ENCODE measurements at regions not wholly inside any gene's neighbourhood (a gene's known extent, or its start where the extent isn't known, plus 50 kb on each side); places are given as distances from the start of the nearest gene placed in this dataset.
A peak's percentile ranks its signal among the peaks of the same experiment; 100 is the strongest.
"Not testable (repeated sequence)": the region's sequence is repeated elsewhere in the genome, so short reads cannot be mapped to it uniquely, and the experiment has no call there.

DNA sequence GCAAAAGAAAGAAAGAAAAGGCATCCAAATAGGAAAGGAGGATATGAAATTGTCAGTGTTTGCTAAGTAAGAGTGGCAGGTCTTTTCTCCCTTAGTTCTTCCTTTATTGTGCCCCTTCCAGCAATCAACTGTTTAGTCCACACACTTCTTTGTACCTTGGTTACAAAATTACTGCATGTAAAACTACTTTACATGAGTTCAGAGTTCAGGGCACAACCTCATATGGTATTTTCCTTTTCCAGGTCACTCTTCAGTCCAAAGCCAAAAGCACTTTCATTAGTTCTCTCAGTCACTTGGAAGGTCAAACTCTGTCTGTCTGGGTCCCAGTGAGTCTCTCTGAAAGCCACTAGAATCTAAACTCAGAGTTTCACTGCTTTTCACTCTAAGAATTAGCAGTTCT lies 122.5 kb upstream of the SRD5A2 start:
- no peak for DNase-seq (ENCODE audit: low read depth, low spot score)
- no peak overlapping the region for H3K4me3 ChIP-seq (ENCODE audit: low read depth, low read length)
- POLR2A ChIA-PET = no interaction called here
- CTCF ChIA-PET = no interaction called here
- TF ChIP-seq, protein P1, sequence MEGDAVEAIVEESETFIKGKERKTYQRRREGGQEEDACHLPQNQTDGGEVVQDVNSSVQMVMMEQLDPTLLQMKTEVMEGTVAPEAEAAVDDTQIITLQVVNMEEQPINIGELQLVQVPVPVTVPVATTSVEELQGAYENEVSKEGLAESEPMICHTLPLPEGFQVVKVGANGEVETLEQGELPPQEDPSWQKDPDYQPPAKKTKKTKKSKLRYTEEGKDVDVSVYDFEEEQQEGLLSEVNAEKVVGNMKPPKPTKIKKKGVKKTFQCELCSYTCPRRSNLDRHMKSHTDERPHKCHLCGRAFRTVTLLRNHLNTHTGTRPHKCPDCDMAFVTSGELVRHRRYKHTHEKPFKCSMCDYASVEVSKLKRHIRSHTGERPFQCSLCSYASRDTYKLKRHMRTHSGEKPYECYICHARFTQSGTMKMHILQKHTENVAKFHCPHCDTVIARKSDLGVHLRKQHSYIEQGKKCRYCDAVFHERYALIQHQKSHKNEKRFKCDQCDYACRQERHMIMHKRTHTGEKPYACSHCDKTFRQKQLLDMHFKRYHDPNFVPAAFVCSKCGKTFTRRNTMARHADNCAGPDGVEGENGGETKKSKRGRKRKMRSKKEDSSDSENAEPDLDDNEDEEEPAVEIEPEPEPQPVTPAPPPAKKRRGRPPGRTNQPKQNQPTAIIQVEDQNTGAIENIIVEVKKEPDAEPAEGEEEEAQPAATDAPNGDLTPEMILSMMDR (IDR thresholded peaks at IDR 0.05; ENCODE audit: insufficient read depth, low read length, missing control alignments) = no peak

DNA sequence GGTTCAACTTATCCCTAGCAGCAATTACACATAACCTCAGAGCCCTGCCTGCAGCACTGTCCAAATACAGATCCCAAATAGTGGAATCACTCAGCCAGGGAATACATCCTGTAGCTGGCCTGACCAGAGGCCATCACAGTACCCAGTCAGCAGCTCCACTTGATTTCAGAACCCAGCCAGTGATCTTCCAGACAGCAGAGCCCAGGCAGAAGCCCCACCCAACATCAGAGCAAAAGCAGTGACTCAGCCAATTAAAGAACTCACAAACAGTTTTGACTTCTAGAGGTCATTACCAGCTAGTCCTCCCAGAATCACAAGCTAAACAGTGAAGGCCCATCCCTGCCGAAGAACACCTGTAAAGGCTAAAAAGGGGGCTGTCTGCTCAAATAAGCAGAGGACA lies 118.0 kb upstream of the SRD5A2 start:
- ChIA-PET CTCF (no interaction called here), POLR2A (no interaction called here)
- TF ChIP-seq, protein P1 (IDR thresholded peaks at IDR 0.05; ENCODE audit: insufficient read depth, low read length, missing control alignments) = no peak
- no peak for DNase-seq (ENCODE audit: low read depth, low spot score)
- no peak overlapping the region for H3K4me3 ChIP-seq (ENCODE audit: low read depth, low read length)

DNA sequence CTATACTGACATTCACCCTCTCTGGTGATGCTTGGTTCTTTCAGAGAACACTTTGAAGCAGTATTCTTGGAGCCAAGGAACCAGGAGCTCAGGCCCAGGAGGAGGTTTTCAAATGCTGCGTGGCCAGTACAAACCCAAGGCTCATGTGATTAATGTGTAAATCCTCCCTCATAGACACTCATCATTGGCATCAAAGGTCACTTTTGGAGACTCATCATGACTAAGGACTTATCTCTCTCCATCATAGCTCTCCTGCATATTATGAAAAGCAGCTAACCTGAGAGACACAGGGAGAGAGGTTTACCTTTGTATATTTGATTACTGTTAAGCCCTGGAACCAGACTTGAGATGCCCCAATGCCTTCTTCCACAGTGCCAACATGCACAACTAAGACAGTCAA lies 115.3 kb upstream of the SRD5A2 start:
- H3K4me3 ChIP-seq (ENCODE audit: low read depth, low read length) = no peak overlapping the region
- DNase-seq (ENCODE audit: low read depth, low spot score) = no peak
- ChIA-PET POLR2A (no interaction called here), CTCF (no interaction called here)
- TF ChIP-seq, protein P1 (IDR thresholded peaks at IDR 0.05; ENCODE audit: insufficient read depth, low read length, missing control alignments) = no peak

DNA sequence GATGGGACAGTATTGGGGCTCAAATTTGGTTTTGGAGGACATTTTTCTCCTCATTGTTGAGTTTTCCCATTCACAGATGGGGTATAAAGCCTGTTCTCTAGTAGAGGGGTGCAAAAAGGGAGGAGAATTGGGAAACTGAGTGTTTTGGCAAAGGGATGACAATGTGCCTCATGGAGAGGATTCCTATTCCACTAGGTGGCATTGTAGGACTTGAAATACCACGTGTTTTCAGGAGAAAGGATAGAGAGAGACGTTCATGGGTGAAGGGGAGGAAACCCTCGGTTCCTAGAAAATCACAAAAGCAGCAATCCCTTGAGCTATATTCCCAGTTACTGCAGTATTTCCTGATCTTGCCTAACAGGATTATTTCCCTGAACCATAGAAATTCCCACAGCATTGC lies 113.7 kb upstream of the SRD5A2 start:
- no peak for DNase-seq (ENCODE audit: low read depth, low spot score)
- TF ChIP-seq, protein P1 (IDR thresholded peaks at IDR 0.05; ENCODE audit: insufficient read depth, low read length, missing control alignments) = no peak
- no peak overlapping the region for H3K4me3 ChIP-seq (ENCODE audit: low read depth, low read length)
- POLR2A ChIA-PET = no interaction called here
- CTCF ChIA-PET = no interaction called here

DNA sequence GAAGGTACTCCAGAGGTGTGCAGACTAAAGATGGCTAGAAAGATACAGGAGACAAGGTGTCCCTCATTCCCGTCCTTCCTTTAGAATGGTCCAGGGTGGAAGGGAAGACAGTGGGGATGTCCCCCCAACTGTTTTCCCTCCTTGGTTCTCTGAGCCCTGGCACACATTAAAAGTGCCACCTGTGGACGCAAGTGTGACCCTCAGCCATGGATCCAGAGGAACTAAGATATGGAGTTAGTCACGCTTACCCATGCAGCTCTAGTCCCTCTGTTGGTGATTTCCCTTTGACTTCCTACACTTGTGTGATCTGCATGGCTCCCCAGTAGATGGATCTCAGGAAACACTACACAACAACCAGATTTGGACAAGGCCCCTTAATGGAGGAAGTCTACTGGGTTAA lies 113.1 kb upstream of the SRD5A2 start:
- H3K4me3 ChIP-seq (ENCODE audit: low read depth, low read length) = no peak overlapping the region
- TF ChIP-seq, protein P1 (IDR thresholded peaks at IDR 0.05; ENCODE audit: insufficient read depth, low read length, missing control alignments) = no peak
- DNase-seq (ENCODE audit: low read depth, low spot score) = no peak
- ChIA-PET CTCF (no interaction called here), POLR2A (no interaction called here)

DNA sequence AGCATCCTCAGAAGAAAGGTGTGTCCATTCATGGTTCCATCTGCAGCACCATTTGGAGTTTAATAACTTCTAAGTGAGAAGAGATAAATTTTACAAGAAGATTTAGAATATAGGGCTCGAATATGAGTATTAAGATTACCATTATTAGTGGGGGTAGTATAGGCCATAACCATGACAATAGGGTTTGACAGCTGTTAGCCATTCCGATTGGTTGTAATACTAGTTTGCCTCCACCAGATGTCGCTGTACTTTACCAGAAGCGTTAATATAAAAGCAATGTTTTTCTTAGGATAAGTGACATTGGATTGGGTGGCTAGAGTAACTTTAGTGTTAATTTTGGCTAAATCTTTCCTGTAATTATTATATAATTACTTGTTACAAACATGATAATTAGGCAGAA lies 107.5 kb upstream of the SRD5A2 start:
- DNase-seq (ENCODE audit: low read depth, low spot score) = no peak
- ChIA-PET CTCF (no interaction called here), POLR2A (no interaction called here)
- TF ChIP-seq, protein P1 (IDR thresholded peaks at IDR 0.05; ENCODE audit: insufficient read depth, low read length, missing control alignments) = peak; percentile 18
- no peak overlapping the region for H3K4me3 ChIP-seq (ENCODE audit: low read depth, low read length)

DNA sequence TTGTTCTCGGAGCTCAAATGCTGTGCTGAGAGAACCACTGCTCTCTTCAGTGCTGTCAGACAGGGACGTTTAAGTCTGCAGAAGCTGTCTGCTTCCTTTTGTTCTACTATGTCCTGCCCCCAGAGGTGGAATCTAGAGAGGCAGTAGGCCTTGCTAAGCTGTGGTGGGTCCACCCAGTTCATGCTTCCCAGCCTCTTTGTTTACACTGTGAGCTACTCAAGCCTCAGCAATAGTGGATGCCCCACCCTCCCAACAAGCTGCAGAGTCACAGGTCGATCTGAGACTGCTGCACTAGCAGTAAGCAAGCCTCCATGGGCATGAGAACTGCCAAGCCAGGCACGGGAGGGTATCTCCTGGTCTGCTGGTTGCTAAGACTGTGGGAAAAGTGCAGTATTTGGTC lies 102.8 kb upstream of the SRD5A2 start:
- DNase-seq (ENCODE audit: low read depth, low spot score); CTCF ChIA-PET; POLR2A ChIA-PET; H3K4me3 ChIP-seq (ENCODE audit: low read depth, low read length): not testable (repeated sequence)

Data from AG04449 (cell line).